HG03469 (cell line): ENCODE measurements at regions not wholly inside any gene's neighbourhood (a gene's known extent, or its start where the extent isn't known, plus 50 kb on each side); places are given as distances from the start of the nearest gene placed in this dataset.
A peak's percentile ranks its signal among the peaks of the same experiment; 100 is the strongest.

Experiments used
- ATAC-seq: cut with Tn5 transposase; IDR thresholded peaks from one replicate; pipeline ENCODE4 v1.9.1; 2021; ENCODE audit warnings: mild to moderate bottlenecking, moderate library complexity, moderate number of reproducible peaks; ENCODE audit not compliant: unreplicated experiment

- no peak for ATAC-seq
Observed at GRCh38 chr1:104791030-104791429, 1041.3 kb downstream of the AMY1C start.

DNA sequence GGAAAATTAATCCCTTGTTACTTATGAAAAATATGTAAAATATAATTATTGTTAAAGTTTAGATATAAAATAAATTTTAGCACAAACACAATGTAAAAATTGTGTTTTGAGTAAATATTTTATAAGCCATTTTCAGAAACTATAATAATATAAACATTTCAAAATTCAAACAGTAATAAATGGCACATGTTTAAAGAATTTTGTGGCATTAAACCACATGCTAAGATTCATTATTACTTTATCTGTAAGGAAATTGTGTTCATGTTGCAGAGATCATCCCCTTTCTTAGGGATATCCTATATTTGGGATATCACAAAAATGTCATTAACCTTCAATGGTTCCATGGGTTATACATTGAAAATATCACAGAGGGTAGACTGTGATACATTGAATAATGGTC is 1044.3 kb downstream of the AMY1C start:
- ATAC-seq = no peak

DNA sequence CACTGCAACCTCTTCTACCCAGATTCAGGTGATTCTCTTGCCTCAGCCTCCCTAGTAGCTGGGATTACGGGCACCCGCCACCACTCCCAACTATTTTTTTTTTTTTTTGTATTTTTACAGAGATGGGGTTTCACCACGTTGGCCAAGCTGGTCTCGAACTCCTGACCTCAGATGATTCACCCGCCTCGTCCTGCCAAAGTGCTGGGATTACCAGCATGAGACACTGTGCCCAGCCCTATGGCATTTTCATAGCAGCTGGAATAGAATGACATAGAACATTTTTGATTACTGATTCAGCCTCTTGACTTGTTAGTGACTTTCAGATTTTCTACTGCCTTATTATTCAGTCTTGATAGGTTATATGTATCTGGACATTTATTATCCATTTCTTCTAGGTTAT is 1046.2 kb downstream of the AMY1C start:
- no peak for ATAC-seq

GRCh38 chr1:104797982-104798381 is 1048.3 kb downstream of the AMY1C start:
- ATAC-seq = no peak

GRCh38 chr1:104801344-104801743 is 1051.6 kb downstream of the AMY1C start:
- no peak for ATAC-seq

- no peak for ATAC-seq
Observed at GRCh38 chr1:104804147-104804546, 1054.4 kb downstream of the AMY1C start.

DNA sequence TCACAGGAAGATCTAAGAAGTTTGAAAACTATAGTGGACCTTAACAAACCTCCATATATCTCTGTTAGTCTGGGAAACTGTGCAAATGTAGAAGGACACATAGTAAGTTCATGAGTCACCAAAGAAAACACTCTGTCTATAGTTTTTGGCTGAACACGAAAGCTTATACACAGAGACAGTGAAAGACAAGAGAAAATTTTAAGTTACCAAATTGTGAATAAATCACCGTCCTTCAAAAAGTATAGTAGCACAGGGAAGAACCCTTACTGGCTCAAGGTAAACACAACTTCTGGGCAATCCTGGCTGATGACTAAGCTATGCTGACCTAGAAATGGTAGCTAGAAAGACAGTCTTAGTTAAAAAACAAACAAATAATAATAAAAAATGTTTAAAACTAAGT is 1057.9 kb downstream of the AMY1C start:
- ATAC-seq = no peak

DNA sequence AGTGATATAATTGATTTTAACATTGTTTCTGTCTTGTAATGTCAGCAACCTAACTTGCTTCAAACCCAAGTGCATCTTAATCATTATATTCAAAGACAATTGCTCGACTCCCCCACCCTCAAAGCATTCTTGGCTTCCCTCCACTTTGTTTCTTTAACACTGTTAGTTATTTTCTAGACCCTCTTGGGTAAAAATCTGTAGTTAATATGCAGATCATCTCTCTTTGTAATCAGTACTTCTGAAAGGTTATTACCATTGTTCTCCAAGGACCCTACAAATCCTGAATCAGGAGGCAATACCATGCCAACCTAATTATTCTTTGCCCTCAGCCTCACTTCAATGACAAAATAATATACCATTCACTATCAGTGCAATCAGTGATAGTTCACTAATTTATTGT is 1075.7 kb downstream of the AMY1C start:
- ATAC-seq = no peak

GRCh38 chr1:104830534-104830933 is 1080.8 kb downstream of the AMY1C start:
- ATAC-seq = no peak

DNA sequence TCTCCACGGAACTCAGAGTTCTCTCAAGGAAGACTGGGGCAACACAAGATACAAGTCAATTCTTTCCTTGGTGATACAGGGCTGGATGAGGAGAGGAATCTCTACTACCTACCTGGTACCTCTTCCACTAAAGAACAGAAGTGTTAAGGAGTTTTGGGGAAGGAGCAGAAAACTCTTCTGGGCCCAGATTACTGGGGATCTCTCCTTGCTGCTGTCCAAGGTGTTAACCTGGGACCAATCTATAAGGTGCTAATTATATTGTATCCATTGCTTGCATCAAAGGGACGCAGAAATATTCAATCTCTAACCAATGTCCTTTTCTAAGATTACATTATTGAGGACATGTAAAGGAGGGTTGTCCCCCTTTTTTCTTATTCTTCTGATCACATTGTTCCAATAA is 1102.5 kb downstream of the AMY1C start:
- no peak for ATAC-seq

GRCh38 chr1:104853276-104853675 is 1103.6 kb downstream of the AMY1C start:
- no peak for ATAC-seq

DNA sequence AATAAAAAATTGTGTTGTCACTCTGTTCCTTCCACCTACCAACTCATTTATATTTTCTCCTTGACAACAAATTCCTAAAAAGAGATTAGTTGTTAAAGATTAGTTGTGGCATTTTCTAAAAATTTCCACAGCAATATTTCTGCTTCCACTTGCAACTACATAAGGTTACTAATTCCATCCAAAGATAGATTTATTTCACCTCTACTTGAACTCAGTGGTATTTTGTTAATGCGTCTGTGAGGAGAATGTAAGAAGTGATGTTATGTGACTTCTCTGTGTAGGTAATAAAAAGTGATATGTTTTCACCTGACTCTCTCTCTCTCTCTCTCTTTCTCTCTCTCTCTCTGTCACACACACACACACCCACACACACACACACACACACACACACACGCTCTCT is 1104.8 kb downstream of the AMY1C start:
- no peak for ATAC-seq

- ATAC-seq = no peak
Observed at GRCh38 chr1:104855550-104855949, 1105.9 kb downstream of the AMY1C start.

GRCh38 chr1:104856091-104856490 is 1106.4 kb downstream of the AMY1C start:
- no peak for ATAC-seq

- ATAC-seq = no peak
Observed at GRCh38 chr1:104856518-104856917, 1106.8 kb downstream of the AMY1C start.

DNA sequence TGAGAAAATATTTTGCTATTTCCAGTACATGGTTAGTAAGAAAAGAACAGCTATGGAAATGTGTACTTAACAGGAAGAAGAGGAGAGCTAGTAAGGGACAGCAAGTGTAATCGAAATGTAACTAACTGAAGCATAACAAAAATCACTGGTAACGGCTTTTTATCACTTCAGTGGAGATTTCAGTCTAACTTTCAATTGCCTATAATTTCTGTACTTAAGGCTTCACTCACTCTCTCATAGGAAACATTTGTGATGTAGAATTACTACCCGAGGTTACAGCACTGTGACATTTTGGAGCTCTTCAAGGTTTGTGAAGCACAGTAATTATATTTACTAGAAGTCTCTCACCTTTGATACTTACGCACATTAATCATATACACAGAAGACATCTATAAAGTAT is 1119.1 kb downstream of the AMY1C start:
- ATAC-seq = no peak

GRCh38 chr1:104874044-104874443 is 1124.3 kb downstream of the AMY1C start:
- peak; percentile 93 for ATAC-seq

DNA sequence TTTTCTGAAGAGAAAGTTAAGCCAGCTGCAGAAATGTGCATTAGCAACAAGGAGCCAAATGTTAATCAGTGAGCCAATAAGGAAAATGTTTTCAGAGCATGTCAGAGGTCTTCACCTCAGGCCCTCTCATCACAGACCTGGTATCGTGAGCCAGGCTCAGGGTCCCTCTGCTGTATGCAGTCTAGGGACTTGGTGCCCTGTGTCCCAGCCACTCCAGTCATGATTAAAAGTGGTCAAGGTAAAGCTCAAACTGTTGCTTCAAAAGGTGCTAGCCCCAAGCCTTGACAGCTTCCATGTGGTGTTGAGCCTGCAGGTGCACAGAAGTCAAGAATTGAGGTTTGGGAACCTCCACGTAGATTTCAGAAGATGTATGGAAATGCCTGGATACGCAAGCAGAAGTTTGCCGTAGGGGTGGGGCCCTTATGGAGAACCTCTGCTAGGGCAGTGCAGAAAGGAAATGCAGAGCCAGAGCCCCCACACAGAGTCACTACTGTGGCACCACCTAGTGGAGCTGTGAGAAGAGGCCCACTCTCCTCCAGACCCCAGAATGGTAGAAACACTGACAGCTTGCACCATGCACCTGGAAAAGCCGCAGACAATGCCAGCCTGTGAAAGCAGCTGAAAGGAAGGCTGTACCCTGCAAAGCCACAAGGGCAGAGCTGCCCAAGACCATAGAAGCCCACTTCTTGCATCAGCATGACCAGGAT is 1128.7 kb downstream of the AMY1C start:
- ATAC-seq = no peak

GRCh38 chr1:104884939-104885338 is 1135.2 kb downstream of the AMY1C start:
- ATAC-seq = no peak

- no peak for ATAC-seq
Observed at GRCh38 chr1:104905322-104905721, 1155.6 kb downstream of the AMY1C start.

GRCh38 chr1:104906141-104906540 is 1156.4 kb downstream of the AMY1C start:
- no peak for ATAC-seq

DNA sequence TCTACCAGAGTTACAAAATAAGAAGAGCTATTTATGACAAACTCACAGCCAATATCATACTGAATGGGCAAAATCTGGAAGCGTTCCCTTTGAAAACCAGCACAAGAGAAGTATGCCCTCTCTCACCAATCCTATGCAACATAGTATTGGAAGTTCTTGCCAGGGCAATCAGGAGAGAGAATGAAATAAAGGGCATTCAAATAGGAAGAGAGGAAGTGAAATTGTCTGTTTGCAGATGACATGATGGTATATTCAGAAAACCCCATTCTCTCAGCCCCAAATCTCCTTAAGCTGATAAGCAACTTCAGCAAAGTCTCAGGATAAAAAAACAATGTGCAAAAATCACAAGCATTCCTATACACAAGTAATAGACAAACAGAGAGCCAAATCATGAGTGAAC is 1169.5 kb downstream of the AMY1C start:
- ATAC-seq = no peak

DNA sequence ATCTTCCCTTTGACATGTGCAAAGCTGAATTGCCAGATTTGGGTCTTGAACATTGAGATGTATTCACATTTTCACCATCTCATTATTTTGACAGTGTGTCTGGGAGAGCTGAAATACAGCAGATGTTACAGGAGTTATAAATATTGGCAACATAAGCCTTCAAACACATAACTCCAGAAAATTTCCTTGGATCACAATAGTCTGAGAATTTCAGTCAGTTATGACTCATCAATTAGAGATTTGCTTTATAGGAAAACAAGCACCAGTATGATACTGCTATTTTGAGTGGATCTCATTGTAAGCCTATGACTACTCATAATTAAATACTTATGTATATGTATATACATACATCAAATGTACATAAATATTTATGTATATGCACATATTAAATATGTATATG is 1171.8 kb downstream of the AMY1C start:
- no peak for ATAC-seq
